Medulla oblongata (tissue), 1 donor: ENCODE measurements at regions not wholly inside any gene's neighbourhood (a gene's known extent, or its start where the extent isn't known, plus 50 kb on each side); places are given as distances from the start of the nearest gene placed in this dataset.

Experiments
- DNase-seq: peaks from one replicate; pipeline ENCODE4 v3.0.0-alpha.2; 2015; ENCODE audit errors: extremely low spot score

- DNase-seq = no peak
Measured at GRCh38 chr7:118298771-118299170, 74.3 kb downstream of the ANKRD7 start.

GRCh38 chr7:118300177-118300576 is 75.7 kb downstream of the ANKRD7 start:
- no peak for DNase-seq

- no peak for DNase-seq
Measured at GRCh38 chr7:118304100-118304499, 79.6 kb downstream of the ANKRD7 start.

- DNase-seq = no peak
Measured at GRCh38 chr7:118305671-118306070, 81.2 kb downstream of the ANKRD7 start.

- no peak for DNase-seq
Measured at GRCh38 chr7:118306771-118307170, 82.3 kb downstream of the ANKRD7 start.

DNA sequence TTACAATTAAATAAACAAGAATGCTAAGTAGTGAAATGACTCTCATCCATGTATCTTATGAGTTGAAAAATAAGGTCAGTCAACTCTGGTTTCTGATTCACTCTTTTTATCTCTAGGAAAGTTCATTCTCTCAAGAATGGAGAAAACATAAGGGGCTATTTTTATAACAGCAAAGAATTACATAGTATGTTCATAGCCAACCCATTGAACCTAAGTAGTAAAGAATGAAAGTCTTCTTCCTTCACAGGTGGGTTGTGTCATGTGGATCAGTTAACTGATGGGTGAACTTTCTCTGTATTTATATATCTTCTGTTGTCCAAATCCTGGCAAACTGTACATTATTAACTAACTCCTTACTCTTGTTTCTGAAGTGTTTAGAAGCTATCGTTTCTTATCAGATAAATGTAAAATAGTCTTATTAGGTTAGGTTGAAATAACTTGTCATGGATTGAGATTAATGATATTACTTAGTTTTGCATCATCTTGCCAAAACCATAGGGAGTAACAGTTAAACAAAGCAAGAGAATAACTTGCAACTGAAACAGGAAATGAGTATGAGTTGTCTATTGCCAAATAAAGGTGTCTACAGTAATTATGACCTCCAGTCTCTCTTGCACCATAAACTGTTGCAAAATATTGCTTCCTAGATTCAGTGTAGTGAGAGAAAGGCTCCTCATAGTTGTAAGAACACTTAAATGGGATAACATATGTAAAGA is 86.8 kb downstream of the ANKRD7 start:
- no peak for DNase-seq

- DNase-seq = no peak
Measured at GRCh38 chr7:118312051-118312450, 87.5 kb downstream of the ANKRD7 start.

GRCh38 chr7:118312966-118313365 is 88.5 kb downstream of the ANKRD7 start:
- no peak for DNase-seq

- DNase-seq = no peak
Measured at GRCh38 chr7:118324790-118325449, 100.4 kb downstream of the ANKRD7 start.

DNA sequence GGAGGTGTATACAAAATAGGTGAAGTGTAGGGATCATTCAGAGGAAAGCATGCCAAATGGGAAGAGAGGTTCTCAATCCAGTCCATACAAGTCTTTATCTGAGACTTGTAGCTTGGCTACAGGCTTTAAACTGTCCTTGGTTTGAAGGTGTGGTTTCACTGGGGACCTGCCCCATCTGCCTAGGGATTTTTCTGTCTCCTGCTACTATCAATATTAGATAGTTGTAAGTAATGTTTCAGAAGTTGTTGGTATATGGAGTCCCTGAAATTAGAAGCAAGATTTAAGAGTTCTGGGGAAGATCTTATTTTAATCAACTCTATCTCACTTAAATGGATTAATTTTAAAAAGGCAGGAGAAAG is 100.9 kb downstream of the ANKRD7 start:
- DNase-seq = no peak

GRCh38 chr7:118327174-118327573 is 102.7 kb downstream of the ANKRD7 start:
- no peak for DNase-seq

DNA sequence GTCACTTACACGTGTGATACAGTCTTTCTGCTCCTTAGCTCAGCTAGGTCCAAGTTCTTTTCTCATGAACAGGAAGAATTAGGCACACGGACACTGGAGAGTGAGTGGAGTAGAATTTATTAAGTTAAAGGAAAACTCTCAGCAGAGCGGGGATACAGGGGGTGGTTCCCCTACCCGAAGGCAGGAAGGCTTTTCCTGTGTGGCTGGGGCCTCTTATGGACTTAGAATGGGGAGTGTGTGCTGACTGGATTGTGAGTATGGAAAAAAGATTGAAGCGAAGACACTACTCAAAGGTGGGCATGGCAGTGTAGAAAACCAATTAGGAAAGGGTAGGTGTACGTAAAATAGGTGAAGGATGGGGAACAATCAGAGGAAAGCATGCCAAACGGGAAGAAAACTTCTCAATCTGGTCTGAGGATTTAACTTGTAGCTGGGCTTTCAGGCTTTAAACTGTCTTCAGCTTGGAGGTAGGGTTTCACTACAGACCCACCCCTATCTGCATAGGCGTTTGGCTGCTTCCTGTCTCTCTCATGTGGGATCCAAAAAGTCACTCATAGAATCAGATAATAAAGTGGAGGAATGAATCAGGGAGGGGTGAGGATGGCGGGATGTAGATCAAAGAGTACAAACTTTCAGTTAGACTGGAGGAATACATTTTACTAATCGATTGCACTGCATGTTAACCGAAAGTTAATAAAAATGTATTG is 104.2 kb downstream of the ANKRD7 start:
- DNase-seq = no peak

DNA sequence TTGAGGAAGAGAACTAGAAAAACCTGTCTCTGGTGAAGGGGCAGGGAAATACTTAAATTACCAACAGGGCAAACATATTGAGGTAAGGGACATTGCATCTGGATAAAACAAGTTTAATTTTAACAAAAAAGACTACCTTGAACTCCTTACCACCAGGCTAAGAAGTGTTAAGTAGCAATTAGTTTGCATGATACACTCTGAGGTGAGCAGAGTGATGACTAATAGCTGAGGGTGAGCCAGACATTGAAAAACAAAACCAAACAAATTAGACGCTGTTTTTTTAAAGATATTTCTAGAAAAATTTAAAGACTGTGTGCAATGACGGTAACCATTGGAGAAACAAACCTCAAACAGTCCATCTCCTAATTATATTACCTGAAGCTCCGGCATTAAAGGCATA is 105.9 kb downstream of the ANKRD7 start:
- DNase-seq = no peak

- DNase-seq = no peak
Measured at GRCh38 chr7:118346748-118347147, 122.2 kb downstream of the ANKRD7 start.

GRCh38 chr7:118349604-118350003 is 125.1 kb downstream of the ANKRD7 start:
- no peak for DNase-seq

- DNase-seq = no peak
Measured at GRCh38 chr7:118350260-118350659, 125.8 kb downstream of the ANKRD7 start.

- DNase-seq = peak; percentile 46
Measured at GRCh38 chr7:118352867-118353453, 128.5 kb downstream of the ANKRD7 start.

- no peak for DNase-seq
Measured at GRCh38 chr7:118366363-118366762, 141.9 kb downstream of the ANKRD7 start.

DNA sequence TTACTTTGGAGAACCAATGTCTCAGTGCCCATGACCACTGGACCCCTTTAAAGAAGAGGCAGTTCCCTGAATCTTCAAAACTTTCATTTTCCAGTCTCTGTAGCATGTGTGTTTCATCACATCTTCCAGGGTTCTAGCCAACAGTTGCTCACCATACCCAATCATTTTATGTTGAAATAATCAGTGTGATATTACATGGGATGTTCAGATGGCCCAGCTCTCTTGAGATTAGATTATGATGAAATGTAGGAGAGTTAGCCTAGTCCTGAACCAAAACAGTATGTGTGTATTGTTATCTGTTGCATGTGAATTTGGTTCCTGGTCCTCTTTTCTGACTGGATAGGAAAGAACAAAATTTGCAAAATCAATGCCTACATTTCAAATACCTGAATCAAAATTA is 144.5 kb downstream of the ANKRD7 start:
- no peak for DNase-seq

GRCh38 chr7:118369987-118370386 is 145.5 kb downstream of the ANKRD7 start:
- no peak for DNase-seq

DNA sequence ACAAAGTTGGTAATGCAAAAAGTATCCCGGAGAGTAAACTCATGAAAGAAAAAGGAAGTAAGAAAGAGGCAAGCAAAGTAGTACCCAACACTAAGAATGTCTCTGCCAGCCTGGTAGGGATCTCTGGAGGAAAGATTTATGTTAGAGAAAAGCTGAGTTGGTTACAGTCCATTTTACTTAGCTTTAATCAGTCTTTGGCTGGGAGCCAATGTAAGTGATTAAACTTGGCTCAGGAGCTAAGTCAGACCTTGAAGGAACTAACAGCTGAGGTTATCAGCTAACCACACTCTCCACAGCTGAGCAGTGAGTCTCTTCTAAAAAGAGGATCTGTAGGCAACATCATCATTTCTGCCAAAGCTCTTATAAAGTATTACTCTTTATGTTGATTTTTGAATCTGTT is 148.0 kb downstream of the ANKRD7 start:
- no peak for DNase-seq

GRCh38 chr7:118389629-118390028 is 165.1 kb downstream of the ANKRD7 start:
- no peak for DNase-seq

GRCh38 chr7:118404211-118404610 is 179.7 kb downstream of the ANKRD7 start:
- DNase-seq = no peak
